Tongue (tissue), 1 donor: ENCODE measurements at regions not wholly inside any gene's neighbourhood (a gene's known extent, or its start where the extent isn't known, plus 50 kb on each side); places are given as distances from the start of the nearest gene placed in this dataset.
"Not testable (repeated sequence)": the region's sequence is repeated elsewhere in the genome, so short reads cannot be mapped to it uniquely, and the experiment has no call there.

ENCODE experiments used
- DNase-seq: peaks from one replicate; pipeline ENCODE4 v3.0.0-alpha.2; 2015

DNA sequence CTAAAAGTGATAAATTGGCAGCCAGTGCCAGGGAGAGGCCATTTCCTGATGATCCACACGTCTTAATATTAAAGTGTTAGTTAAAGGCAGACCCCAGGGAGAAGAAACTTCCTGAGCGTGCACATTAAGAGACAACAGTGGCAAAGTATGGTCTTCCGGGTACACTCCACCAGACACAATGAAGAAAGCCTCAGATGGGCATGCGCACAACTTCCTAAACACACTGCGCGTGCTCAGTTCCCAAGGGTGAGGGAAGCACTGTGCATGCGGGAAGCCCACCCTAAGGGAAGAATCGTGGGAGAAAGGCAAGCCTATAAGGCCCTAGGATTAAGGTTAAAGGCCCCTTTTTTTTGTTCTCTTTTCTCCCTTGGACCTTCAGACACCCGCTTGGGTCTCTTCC, 140.7 kb upstream of the CDKN3 start:
- DNase-seq = no peak

DNA sequence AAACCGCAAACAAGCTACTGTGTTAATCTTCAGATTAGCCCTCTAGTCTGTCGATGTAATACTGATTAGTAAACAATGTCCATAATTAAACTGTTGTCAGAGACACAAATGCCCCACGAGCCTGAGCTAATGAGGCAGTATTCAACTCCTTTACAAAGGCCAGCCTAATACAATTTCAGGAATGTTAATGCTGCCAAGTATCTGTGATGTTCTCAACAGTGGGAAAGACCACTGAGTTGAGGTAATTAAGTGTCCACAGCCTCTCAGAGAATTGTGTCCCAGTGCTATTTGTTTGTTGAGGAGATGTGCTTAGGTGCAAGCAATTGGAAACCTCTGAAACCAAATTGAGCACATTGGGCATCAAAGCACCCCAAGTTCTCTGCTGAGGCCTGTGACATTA, 139.4 kb upstream of the CDKN3 start:
- DNase-seq = no peak

DNA sequence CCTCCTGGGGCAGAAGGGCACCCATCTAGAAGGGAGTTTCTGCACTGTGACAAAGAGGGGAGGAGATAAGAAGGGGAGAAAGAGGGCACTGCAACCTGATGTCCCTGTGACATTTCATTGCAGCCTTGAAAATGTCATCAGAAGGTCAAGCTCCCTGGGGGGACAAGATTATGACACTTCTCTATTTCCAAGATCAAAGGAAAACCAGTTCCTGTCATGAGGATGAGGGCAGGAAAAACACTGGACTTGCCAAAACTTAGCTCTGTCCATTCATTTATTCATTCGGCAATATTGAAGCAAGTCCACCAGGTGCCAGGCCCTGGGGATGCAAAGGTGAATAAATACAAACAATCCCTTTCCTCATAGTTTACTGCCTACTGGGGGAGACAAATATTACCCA, 138.4 kb upstream of the CDKN3 start:
- DNase-seq = no peak

DNA sequence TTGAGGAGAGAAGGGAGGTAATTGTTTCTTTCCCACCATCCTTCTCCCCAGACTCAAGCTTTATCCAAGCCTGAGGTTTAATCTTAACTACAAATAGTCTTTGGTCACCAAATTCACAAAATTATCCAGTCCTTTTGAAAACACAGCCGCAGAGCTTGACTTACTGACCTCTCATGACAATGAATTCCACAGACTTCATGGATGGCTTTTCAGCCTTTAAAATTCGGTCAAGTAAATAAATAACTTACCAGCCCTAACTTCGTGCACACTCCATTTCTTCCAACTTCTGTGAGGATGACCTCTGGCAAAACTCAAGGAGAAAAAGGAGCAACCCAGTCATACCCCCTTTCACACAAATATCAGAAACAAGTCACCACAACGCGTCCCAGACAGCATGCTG, 137.0 kb upstream of the CDKN3 start:
- no peak for DNase-seq

DNA sequence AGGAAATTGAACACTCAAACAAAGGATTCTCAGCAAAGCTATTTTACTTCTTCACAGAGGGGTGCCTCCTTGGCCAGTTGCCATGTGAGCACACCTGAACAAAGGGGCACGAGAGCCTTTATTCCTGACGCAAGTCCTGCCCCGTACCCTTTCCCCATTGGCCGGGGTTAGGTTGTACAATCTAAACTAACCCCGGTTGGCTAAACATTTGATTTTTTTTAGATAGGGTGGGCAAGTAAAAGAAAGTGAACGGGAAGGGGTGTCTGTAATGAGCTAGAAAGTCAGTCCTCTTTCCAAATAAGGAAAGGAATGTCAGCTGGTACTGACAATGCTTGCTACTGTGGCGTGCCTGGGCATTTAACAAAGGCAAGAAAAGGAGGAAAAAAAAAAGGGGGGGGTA, 135.5 kb upstream of the CDKN3 start:
- DNase-seq = no peak

DNA sequence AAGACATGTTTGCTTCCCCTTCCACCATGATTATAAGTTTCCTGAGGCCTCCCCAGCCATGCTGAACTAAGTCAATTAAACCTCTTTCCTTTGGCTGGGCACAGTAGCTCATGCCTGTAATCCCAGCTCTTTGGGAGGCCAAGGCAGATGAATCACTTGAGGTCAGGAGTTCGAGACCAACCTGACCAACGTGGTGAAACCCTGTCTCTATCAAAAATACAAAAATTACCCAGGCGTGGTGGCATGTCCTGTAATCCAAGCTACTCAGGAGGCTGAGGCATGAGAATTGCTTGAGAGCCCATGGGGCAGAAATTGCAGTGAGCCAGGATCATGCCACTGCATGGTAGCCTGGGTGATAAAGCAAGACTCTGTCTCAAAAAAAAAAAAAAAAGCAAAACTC, 130.2 kb upstream of the CDKN3 start:
- not testable (repeated sequence) for DNase-seq

DNA sequence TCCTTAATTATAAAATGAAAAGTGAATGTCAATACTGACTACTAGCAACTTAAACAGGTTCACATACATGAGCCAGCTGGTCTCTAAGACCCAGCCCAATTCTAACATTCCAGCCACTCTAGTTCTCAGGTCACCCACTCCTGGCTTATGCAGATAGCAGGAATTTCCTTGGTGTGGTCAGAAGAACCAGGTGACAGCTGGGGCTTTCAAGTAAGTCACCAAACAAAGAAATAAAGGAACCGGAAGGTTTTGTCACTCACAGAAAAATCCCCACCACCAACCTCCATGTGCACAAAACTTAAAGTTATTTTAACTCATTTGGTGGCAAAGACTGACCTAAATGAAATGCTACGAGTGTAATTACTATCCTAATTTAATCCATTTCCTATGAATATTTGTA, 129.6 kb upstream of the CDKN3 start:
- no peak for DNase-seq

DNA sequence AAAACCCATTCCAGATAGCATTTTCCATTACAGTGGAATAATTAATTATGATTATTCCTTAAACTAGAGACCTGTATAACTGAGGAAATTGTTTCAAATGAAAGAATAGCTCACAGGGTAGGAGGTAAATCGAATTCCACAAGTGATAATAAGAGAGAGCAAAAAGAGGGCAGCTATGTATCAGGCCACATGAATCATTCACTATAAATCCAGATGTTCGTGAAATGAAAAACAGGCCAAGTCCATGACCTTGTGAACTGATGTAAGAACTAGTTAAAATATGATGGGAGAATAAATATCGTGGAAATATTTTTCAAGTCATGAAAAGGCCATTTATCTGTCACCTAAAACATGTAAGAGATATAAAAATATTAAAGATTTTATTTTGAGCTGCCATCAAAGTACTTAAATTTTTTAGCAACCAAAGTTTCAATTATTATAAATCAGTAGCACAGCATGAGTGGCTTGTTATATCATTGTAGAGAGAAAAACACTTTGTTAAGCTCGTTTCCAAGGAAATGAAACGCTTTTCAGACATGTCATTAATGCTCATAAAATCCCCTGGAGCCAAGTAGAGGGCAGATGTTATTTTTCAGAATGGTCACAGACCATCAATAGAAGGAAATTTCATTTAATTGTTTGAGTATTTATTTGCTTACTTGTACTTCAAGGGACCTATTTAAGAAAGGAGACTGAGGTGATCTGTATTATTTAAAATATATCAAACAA, 120.6 kb upstream of the CDKN3 start:
- no peak for DNase-seq

DNA sequence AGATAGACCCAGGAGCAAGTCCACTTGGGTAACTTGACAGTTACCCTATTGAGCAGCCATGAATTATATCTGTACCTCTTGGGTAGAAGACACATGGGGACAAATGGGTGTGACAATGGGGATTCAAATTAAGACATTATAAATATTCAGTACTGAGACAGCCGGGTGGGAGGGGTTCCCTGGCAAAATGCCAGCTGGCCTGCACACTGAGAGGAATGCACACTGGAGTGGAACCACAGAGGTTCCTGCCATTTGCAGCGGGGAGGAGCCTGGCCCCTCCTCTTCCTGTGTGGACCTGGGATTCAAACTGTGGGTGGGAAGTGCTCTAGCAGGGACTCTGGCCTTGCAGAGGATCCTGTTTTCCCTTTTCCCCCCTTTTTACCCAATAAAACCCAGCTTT, 118.7 kb upstream of the CDKN3 start:
- DNase-seq = no peak

DNA sequence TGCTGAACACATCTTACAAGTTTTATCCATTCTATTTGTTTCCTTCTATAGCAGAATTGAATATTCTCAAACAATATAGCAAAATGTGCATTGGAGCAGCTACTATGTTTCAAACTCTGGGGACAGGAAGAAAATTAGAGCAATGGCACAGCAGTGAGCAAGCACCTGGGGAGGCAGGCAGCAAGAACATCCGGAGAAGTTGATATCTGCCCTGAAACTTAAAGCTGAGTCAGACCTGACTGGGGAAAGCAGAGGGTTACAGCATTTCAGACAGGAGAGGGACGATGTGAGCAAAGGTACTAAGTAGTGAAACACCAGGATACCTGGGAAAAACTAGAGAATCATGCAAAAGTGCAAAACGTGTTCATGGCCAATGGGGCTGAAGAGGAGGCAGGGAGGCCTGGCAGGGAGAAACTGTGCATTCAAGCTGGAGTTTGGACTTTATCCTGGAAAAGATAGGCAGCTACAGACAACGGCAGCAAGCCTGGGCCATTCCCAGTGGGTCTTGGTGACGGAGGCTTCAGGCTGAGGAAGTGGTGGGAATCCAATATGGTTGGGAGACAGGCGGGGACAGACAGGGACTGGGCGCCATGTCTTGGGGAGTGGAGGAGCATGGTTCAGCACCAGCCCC, 118.0 kb upstream of the CDKN3 start:
- DNase-seq = no peak

DNA sequence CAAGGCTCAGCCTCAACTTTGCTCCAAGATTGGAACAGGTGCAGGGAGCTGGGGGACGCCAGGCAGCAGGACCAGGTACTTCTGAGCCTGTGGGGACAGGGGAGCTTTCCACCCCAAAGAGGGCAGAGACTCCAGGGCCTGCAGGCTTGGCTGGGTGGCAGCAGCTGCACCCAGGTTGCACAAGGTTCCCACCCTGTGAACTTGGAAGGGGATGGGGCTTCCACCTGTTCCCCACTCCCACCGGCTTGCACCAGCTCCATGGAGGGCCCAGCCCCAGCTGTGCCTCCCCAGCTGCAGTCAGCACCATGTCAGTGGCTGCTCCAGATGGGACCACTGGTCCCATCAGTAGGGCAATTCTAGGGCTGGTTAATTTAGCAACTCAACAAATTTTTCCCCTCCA, 114.0 kb upstream of the CDKN3 start:
- no peak for DNase-seq

DNA sequence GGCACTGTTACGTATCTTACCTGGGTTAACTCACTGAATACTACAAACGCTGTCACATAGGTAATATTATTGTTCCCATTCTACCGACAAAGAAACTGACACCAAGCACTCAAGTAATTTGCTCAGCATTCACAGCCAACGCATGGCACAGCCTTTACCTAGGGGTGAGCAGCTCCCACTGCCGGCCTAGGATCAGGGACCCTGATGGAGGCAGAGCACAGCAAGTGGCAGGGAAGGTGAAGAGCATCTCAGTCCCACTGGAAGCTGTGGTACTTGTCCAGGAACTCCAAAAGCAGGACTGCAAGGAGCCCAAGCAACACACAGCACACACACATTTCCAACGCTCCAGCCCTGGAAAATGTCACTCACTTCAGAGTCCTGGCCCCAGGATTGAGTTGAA, 111.8 kb upstream of the CDKN3 start:
- peak; percentile 9 for DNase-seq

DNA sequence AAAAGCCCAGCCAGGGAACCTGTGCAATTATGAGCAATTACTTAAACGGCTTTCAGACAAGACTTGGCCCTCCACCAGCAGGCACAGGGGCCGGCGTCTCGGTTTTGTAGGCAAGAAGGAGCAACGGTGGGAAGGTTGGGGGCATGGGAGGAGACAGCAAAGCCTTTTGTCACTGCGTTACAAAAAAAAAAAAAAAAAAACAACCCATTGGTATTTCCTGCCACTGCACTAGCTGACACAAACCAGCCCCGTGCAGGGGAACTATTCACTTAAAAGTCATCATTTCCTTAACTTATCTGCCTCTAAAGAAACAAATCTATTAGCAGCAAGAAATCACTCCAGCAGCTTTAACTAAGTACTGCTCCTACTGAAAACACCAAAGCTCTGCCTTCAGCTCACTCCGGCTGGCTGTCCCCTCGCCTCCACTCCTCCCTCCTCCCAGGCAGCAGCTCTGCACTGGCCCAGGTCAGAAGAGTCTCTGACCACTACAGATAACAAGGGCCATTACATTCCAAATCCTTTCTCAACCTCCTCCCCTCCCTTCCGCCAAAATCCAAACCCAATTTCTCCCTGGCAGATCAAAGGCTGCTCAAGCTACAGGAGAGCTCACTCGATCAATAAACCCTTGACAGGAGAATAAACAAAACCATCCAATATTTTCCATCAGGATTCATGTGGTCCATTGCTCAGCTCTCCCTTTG, 105.2 kb upstream of the CDKN3 start:
- no peak for DNase-seq

DNA sequence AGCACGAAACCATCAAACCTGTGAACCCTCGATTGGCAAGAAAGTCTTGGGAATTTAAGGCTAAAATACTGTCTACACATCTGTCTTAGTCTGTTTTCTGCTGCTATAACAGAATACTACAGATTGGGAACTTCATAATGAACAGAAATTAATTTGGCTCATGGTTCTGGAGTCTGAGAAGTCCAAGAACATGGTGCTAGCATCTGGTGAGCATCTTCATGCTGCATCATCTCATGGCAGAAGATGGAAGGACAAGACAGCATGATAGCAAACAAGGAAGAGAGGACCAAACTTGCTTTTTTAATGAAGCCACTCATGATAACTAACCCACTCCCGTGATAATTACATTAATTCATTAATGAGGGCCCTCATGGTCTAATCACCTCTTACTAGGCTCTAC, 102.0 kb upstream of the CDKN3 start:
- DNase-seq = no peak

DNA sequence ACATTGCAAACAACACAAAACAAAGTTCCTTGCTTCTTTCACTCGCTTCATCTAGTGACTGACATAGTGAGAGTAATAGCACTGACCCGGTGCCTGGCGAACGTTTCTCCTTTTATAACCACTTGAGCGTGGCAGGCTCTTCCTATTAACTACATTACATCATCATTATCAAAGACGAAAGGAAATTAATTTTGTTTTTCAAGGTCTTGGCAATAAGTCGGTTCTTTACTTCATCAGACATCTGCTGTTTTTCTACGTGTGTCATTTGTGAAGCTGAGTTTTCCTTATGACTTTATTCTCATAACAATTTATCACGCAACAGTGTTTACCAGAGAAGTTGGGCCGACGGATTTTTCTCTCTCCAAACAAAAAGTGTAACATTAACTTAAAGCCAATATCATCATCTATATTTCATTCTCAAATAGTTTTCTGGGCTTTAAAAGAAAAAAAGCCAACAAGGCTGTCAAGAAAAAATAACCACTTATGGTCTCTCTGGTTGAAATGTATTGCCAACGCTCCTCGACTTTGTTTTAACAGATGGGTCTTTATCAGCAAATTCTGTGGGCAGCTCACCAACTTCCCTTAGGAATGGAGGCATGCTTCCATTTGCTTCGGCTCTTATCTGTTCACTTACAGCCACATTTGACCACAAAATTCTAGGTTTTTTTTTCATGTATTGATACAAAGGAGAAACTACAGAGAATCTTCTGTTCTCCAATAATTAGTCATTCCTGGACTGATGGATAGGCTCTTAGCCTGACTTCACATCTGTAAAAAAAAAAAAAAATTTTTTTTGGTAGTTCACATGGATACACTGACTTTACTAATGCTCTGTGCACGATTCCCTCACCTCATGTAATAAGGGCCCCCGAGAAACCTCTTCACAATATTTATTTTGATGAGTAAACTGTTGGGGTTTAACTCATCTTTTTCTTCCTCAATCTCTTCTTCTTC, 97.1 kb upstream of the CDKN3 start:
- DNase-seq = peak; percentile 26

DNA sequence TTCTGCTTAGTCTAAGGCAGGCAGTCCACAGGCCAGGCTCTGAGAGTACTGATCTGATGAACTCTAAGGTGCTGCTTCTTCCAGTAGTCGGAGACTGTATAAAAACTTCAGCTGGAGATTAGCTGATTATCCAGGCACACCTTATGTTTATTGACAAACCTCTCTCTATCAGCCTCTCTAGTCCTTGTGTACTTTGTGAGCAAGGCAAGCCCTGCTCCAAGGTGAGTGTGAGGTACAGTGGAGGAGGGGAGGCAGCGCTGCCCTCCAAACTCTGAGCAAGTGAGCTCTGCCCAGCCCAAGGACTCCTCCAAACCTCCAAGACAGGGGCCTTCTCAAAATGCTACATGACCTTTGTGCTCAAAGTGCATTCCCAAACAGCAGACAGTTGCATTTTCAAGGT, 95.9 kb upstream of the CDKN3 start:
- DNase-seq = no peak

DNA sequence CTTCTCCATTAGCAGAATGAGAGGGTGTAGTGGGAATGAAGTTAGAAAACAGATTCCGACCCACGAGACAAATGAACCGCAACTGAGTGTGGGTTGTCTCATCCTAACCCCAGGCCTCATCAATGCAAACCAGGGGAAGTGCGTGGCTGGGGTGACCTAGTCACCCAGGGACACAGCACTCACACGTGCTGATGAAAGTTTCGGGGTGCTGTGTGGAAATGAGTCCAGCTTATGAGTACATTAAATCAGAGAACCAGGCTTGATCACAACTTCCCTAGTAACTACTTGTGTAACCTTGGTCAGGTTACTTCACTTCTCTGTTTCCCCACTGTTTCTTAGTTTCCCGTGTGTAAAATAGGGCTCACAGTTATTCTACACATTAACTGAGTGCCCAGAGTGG, 95.4 kb upstream of the CDKN3 start:
- no peak for DNase-seq

DNA sequence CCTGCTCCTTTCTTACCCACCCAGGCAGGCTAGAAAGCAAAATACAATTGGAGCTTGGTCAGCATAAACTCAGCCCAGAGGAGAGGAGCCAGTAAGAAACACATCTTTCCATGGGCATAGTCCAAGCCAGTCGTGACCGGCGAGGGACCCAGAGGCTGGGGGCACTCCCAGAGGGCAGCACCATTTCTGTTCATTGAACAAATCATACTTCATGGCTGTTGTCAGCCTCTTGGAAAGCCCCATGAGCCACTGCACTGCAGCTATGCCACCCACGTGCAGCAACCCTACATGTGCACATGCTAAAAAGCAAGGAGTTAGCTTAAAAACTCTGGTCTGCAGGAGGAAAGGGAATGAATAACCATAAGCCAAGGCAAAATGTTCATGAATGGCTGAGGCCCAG, 90.0 kb upstream of the CDKN3 start:
- no peak for DNase-seq

DNA sequence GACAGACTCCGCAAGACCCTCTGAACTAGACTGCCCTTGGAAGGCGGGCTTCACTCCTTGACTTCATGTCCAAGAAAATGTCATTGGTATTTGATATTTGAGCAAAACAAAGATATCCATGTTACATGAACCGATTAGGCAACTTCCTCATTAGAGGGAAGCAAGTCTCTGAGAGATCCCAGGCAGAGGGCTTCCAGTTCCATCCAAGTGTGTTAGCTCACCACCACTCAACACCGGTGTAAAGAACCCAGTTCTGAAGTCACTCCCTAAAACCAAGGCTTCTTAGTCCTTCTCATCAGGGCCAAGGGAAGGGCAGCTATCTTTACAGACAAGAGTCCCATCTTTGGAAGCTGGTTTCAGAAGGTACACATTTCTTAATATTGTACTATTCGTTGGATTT, 87.2 kb upstream of the CDKN3 start:
- DNase-seq = no peak

DNA sequence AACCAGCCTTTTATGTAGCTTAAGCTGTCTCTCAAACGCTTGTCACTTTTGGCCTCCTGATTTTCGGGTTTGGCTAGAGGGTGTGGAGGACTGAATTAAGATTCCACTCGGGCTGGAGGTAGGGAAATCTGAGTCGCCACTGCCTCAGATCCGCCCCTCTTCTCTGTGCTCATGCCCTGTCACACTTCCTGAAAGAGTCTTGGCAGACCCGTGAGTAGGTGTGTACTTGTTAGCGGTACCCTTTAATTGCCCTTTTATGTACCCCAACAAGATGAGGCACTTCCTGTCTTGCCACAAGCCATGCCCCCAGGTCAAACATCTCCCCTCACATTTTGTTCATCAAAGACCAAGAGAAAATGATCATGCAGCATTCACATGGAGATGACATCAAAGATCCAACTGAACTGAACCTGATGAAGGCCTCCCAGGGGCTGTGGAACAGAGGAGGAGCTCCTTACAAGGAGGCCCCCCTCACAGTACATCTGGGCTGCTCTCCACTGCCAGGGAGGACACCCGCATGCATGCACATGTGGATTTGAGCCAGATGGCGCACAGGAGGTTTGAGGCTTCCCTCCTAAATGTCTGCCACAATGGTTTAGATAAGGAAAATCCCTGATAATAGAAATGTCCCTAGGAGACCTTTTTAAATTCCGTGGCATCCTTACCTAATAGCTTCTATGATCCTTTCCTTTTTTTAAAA, 86.5 kb upstream of the CDKN3 start:
- DNase-seq = no peak

DNA sequence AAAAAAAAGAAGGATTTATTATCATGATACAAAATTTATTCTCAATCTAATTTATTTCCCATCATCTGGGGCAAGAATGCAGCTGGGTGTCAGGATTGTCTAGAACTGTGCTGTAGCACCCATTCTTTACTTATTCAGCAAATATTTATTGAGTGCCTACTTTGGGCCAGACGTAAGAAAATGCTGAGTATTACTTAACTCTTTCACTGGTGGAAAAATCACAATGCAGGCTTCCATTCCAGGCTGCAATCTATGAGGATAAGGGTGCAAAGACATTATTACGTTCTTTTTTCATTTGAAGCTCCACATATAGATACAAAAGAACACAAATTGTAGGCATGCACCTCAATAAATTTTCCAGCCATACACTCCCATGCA, 86.0 kb upstream of the CDKN3 start:
- DNase-seq = no peak

DNA sequence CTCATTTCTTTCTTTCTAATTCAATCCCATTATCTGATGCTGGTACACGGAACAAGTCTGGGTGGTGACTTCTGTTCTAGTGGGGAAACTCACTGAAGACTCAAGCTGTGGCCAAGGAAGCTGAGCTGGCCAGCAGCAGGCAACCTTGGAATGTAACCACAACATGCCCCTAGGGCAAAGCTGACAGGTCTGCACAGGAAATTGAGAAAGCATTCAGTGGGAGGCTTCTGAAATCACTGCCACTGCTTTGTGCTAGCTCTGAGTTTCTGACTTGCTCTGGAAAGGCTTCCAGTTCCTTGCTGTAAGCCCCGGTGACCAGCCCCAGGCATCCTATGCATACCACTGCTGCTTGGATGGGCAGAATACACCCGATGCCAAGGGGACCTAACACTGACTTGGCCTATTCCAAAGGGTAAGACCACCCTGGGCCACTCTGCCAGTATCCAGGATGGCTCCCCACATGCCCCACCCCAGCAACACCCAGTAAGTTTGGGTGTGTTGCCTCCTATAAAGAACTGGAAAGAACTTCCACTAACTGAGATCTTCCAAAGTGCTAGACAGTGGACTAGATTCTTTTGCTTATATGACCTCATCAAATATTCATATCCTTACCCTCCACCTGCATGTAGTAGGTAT, 84.5 kb upstream of the CDKN3 start:
- no peak for DNase-seq
